ENCODE measurements at regions not wholly inside any gene's neighbourhood (a gene's known extent, or its start where the extent isn't known, plus 50 kb on each side); places are given as distances from the start of the nearest gene placed in this dataset.

GRCh38 chr21:23307065-23307464 lies 2300.2 kb downstream of the MRPL39 start:
- no peak overlapping the region for H3K4me2 ChIP-seq (ENCODE audit: low read length)
- H3K27me3 ChIP-seq (ENCODE audit: insufficient read depth, low read depth, low read length): no peaks in the 10 kb centered on the region
- no peaks in the 10 kb centered on the region for H3K9me3 ChIP-seq (ENCODE audit: low read length)
- no peak overlapping the region for H3K9ac ChIP-seq (ENCODE audit: low read length)
- no peak overlapping the region for H3K4me3 ChIP-seq (ENCODE audit: low read length)
- no peaks in the 10 kb centered on the region for H4K20me1 ChIP-seq (ENCODE audit: insufficient read depth)
- no peak overlapping the region for H2AFZ ChIP-seq (ENCODE audit: low read depth, low read length)
- no peaks in the 10 kb centered on the region for H3F3A ChIP-seq (ENCODE audit: insufficient read depth, low read length, poor library complexity, severe bottlenecking)
- TF ChIP-seq EP300 (conservative IDR thresholded peaks at IDR 0.05; ENCODE audit: poor library complexity, severe bottlenecking) (no peak), EZH2 (IDR thresholded peaks at IDR 0.05; ENCODE audit: borderline replicate concordance, insufficient read depth, low read length, poor library complexity, severe bottlenecking) (no peak), REST (IDR thresholded peaks at IDR 0.05; ENCODE audit: borderline replicate concordance) (no peak), CTCF (IDR thresholded peaks at IDR 0.05; ENCODE audit: poor library complexity, severe bottlenecking) (no peak), RAD21 (conservative IDR thresholded peaks at IDR 0.05) (no peak), MXI1 (conservative IDR thresholded peaks at IDR 0.05; ENCODE audit: poor library complexity, severe bottlenecking) (no peak), POLR2AphosphoS5 (IDR thresholded peaks at IDR 0.05) (no peak), TAF1 (IDR thresholded peaks at IDR 0.05; ENCODE audit: low read depth) (no peak), SMC3 (conservative IDR thresholded peaks at IDR 0.05; ENCODE audit: poor library complexity) (no peak)
- H3K36me3 ChIP-seq (ENCODE audit: insufficient read depth, low read length): no peaks in the 10 kb centered on the region
- H3K9me2 ChIP-seq (ENCODE audit: insufficient read depth, low read length): no peaks in the 10 kb centered on the region
- H3K27ac ChIP-seq (ENCODE audit: low read length): no peak overlapping the region
- H3K79me2 ChIP-seq (replicated peaks; ENCODE audit: insufficient read depth, low read length): no peaks in the 10 kb centered on the region

GRCh38 chr21:23292292-23292691 lies 2294.1 kb downstream of the NCAM2 start:
- Histone ChIP-seq H3K4me2 (ENCODE audit: low read length) (no peak overlapping the region), H2AFZ (ENCODE audit: low read depth, low read length) (no peak overlapping the region), H3K9me3 (ENCODE audit: low read length) (no peaks in the 10 kb centered on the region), H3F3A (ENCODE audit: insufficient read depth, low read length, poor library complexity, severe bottlenecking) (no peaks in the 10 kb centered on the region), H4K20me1 (ENCODE audit: insufficient read depth) (no peaks in the 10 kb centered on the region), H3K9me2 (ENCODE audit: insufficient read depth, low read length) (no peaks in the 10 kb centered on the region), H3K27me3 (ENCODE audit: insufficient read depth, low read depth, low read length) (no peaks in the 10 kb centered on the region), H3K4me3 (ENCODE audit: low read length) (no peak overlapping the region), H3K79me2 (replicated peaks; ENCODE audit: insufficient read depth, low read length) (no peaks in the 10 kb centered on the region), H3K36me3 (ENCODE audit: insufficient read depth, low read length) (no peaks in the 10 kb centered on the region), H3K27ac (ENCODE audit: low read length) (no peak overlapping the region), H3K9ac (ENCODE audit: low read length) (no peak overlapping the region)
- TF ChIP-seq RAD21 (conservative IDR thresholded peaks at IDR 0.05): no peak
- TF ChIP-seq EP300 (conservative IDR thresholded peaks at IDR 0.05; ENCODE audit: poor library complexity, severe bottlenecking): no peak
- no peak for TF ChIP-seq TAF1 (IDR thresholded peaks at IDR 0.05; ENCODE audit: low read depth)
- no peak for TF ChIP-seq REST (IDR thresholded peaks at IDR 0.05; ENCODE audit: borderline replicate concordance)
- no peak for TF ChIP-seq EZH2 (IDR thresholded peaks at IDR 0.05; ENCODE audit: borderline replicate concordance, insufficient read depth, low read length, poor library complexity, severe bottlenecking)
- TF ChIP-seq SMC3 (conservative IDR thresholded peaks at IDR 0.05; ENCODE audit: poor library complexity): no peak
- TF ChIP-seq CTCF (IDR thresholded peaks at IDR 0.05; ENCODE audit: poor library complexity, severe bottlenecking): no peak
- TF ChIP-seq MXI1 (conservative IDR thresholded peaks at IDR 0.05; ENCODE audit: poor library complexity, severe bottlenecking): no peak
- no peak for TF ChIP-seq POLR2AphosphoS5 (IDR thresholded peaks at IDR 0.05)

Data from neural cell (in vitro differentiated cells).